ENCODE measurements at regions not wholly inside any gene's neighbourhood (a gene's known extent, or its start where the extent isn't known, plus 50 kb on each side); places are given as distances from the start of the nearest gene placed in this dataset.

DNA sequence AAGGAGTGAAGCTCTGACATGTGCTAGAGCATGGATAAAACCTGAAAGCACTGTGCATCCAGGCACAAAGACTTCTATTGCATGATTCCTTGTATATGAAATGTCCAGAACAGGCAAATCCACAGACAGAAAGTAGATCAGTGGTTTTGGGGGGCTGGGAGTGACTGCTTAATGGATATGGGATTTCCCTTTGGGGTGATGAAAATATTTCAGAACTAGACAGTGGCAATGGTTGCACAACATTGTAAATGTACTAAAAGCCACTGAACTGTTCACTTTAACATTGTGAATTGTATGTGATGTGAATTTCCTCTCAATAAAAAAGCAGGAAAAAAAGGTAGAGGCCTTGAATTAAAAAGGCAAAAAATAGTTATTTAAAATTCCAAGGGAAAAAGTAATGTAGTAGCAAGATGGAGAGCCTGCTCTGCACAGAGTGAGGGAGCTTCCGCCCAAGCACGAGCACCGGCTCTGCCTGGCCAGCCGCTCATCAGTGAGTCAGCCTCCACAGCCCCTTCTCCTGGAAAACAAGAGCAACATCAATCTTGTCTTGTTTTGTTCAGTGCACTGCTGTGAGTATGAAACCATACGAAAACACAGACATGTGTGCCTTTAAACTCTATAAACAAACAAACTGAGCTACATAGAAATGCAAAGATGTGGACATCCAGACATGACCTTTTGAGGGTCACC lies 74.6 kb upstream of the THBS2 start:
- Mint-ChIP-seq H3K4me3 (ENCODE audit: low read depth) (no peak overlapping the region), H3K27me3 (peaks cover 7% of the 10 kb centered on the region), H3K9me3 (ENCODE audit: low read depth) (peaks cover 2% of the 10 kb centered on the region), H3K4me1 (ENCODE audit: low read depth) (no peaks in the 10 kb centered on the region), H3K27ac (no peak overlapping the region), H3K36me3 (ENCODE audit: insufficient read depth) (no peaks in the 10 kb centered on the region)
- DNase-seq (ENCODE audit: low spot score, unreplicated experiment), result no peak
- TF ChIP-seq, protein P1, sequence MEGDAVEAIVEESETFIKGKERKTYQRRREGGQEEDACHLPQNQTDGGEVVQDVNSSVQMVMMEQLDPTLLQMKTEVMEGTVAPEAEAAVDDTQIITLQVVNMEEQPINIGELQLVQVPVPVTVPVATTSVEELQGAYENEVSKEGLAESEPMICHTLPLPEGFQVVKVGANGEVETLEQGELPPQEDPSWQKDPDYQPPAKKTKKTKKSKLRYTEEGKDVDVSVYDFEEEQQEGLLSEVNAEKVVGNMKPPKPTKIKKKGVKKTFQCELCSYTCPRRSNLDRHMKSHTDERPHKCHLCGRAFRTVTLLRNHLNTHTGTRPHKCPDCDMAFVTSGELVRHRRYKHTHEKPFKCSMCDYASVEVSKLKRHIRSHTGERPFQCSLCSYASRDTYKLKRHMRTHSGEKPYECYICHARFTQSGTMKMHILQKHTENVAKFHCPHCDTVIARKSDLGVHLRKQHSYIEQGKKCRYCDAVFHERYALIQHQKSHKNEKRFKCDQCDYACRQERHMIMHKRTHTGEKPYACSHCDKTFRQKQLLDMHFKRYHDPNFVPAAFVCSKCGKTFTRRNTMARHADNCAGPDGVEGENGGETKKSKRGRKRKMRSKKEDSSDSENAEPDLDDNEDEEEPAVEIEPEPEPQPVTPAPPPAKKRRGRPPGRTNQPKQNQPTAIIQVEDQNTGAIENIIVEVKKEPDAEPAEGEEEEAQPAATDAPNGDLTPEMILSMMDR (IDR thresholded peaks at IDR 0.05; ENCODE audit: unreplicated experiment), result no peak

DNA sequence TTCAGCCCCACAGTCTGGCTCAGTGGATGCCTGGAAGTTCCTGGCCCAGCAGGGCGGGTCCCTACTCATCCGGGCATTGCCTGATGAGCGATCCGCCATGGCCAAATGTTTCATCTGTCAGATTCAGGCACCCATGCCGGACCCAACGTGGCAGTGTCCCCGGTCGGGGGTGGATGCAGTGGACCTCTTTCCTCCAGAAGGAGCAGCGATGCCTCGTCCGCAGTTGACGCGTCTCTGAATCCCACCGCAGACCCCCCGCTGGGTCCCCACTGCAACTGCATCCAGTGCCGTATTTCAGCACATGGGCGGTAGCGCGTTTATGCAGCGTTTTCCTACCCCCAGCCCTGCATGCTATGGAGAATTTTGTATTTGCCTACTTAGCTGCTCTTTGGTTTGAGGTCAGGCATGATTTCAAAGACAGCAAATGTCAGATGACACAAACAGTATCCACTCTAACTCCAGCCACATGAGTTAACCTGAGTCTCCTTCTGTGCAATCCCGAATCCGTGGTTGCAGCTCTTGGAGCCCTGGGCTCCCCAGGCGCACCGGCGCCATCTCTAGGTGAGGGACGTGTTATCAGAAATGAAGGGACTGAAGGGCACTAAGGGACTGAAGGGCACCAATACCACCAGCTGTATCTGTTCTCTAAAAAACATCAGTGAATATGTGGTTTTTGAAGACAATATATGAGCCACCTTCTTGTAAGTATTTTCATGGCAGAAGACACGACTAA lies 72.6 kb upstream of the THBS2 start:
- no peaks in the 10 kb centered on the region for H3K9me3 Mint-ChIP-seq (ENCODE audit: low read depth)
- H3K27me3 Mint-ChIP-seq, result peaks cover 8% of the 10 kb centered on the region

DNA sequence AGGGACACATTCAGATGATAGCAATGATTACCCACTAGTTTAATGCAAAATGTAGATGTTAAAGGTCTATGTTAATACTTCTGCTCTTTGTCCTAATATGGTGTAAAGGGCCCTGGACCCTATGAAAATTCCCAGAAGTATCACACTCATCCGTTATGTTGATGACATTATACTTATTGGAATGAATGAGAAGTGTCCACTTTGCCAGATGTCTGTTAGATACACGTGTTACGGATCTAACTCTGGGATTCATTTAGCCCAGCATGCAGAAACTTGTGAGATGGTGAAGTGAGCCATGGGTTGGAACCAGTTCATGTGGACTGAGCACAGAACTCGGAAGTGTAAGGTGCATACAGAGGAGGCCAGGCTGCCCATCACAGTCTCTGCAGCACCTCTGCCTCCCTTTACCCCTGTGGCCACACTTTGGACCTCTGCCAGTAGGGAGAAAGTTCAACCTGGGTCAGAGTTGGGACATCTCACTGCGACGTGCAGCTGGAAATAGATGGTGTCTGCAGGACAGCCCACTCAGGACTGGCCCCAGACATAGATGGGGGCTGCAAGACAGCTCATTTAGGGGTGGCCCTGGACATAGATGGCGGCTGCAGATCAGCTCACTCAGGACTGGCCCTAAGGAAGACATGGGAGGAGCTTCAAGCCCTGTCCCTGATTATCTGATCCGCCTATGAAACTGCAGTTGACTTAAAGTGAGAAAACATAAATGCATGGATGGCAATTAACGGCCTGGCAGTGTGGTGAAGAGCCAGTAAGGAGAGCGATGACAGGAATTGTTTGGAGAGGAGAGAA lies 71.2 kb upstream of the THBS2 start:
- Mint-ChIP-seq H3K27ac (no peak overlapping the region), H3K4me3 (ENCODE audit: low read depth) (no peak overlapping the region), H3K9me3 (ENCODE audit: low read depth) (no peaks in the 10 kb centered on the region), H3K4me1 (ENCODE audit: low read depth) (no peaks in the 10 kb centered on the region), H3K27me3 (peaks cover 3% of the 10 kb centered on the region), H3K36me3 (ENCODE audit: insufficient read depth) (no peaks in the 10 kb centered on the region)
- DNase-seq (ENCODE audit: low spot score, unreplicated experiment), result no peak
- TF ChIP-seq, protein P1 (IDR thresholded peaks at IDR 0.05; ENCODE audit: unreplicated experiment), result no peak

More for the DNA sequence above, 72.6 kb upstream of the THBS2 start:
- no peak overlapping the region for H3K4me3 Mint-ChIP-seq (ENCODE audit: low read depth)
- no peaks in the 10 kb centered on the region for H3K36me3 Mint-ChIP-seq (ENCODE audit: insufficient read depth)
- DNase-seq (ENCODE audit: low spot score, unreplicated experiment), result no peak
- TF ChIP-seq, protein P1 (IDR thresholded peaks at IDR 0.05; ENCODE audit: unreplicated experiment), result peak; percentile 19
- H3K4me1 Mint-ChIP-seq (ENCODE audit: low read depth), result no peaks in the 10 kb centered on the region
- H3K27ac Mint-ChIP-seq, result no peak overlapping the region

DNA sequence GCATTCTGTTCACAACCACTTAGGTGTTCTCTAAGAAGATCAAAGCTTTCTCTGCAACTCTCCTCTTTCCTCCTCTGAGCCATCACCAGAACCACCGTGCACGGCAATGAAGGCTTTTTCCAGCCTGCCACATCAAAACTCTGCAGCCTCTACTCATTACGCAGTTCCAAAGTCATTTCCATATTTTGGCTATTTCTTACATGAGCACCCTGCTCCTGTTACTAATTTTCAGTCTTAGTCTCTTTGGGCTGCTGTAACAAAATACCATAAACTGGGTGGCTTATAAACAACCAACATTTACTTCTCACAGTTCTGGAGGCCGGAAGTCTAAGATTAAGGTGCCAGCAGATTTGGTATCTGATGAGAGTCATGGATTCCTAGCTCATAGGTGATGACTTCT lies 70.4 kb upstream of the THBS2 start:
- TF ChIP-seq, protein P1 (IDR thresholded peaks at IDR 0.05; ENCODE audit: unreplicated experiment), result no peak
- no peak for DNase-seq (ENCODE audit: low spot score, unreplicated experiment)
- peaks cover 3% of the 10 kb centered on the region for H3K27me3 Mint-ChIP-seq
- H3K4me3 Mint-ChIP-seq (ENCODE audit: low read depth), result no peak overlapping the region
- no peaks in the 10 kb centered on the region for H3K36me3 Mint-ChIP-seq (ENCODE audit: insufficient read depth)
- H3K9me3 Mint-ChIP-seq (ENCODE audit: low read depth), result no peaks in the 10 kb centered on the region
- no peak overlapping the region for H3K27ac Mint-ChIP-seq
- H3K4me1 Mint-ChIP-seq (ENCODE audit: low read depth), result no peaks in the 10 kb centered on the region

DNA sequence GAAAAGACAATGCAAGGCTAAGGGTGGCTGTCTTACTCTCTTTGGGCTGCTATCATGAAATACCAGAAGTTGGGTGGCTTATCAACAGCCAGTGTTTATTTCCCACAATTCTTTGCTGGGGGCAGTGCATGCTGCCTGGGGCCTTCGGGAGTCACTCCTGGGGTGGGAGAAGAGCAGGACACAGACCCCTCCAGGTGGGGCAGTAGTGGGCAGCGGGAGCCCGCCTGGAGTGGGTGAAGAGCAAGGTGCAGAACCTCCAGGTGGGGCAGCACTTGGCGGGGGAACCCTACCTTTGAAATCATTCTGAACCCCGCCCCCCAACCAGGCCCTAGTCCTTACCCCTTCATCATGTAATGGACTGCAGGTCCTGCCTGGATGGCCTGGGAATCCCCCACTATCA lies 69.6 kb upstream of the THBS2 start:
- H3K27me3 Mint-ChIP-seq, result peaks cover 3% of the 10 kb centered on the region
- no peak for DNase-seq (ENCODE audit: low spot score, unreplicated experiment)
- H3K27ac Mint-ChIP-seq, result no peak overlapping the region
- H3K4me3 Mint-ChIP-seq (ENCODE audit: low read depth), result no peak overlapping the region
- H3K36me3 Mint-ChIP-seq (ENCODE audit: insufficient read depth), result no peaks in the 10 kb centered on the region
- no peaks in the 10 kb centered on the region for H3K4me1 Mint-ChIP-seq (ENCODE audit: low read depth)
- H3K9me3 Mint-ChIP-seq (ENCODE audit: low read depth), result no peaks in the 10 kb centered on the region
- TF ChIP-seq, protein P1 (IDR thresholded peaks at IDR 0.05; ENCODE audit: unreplicated experiment), result no peak
